Neural progenitor cell (in vitro differentiated cells): ENCODE measurements at regions not wholly inside any gene's neighbourhood (a gene's known extent, or its start where the extent isn't known, plus 50 kb on each side); places are given as distances from the start of the nearest gene placed in this dataset.

Experiments
- DNase-seq: peaks from one replicate; pipeline ENCODE4 v3.0.0-alpha.2; 2016; ENCODE audit warnings: low spot score
- H2AFZ ChIP-seq: fragments of 200-600 bp; sonication (generic); replicated peaks from 2 replicates; pipeline ENCODE4 v1.6.1; 2016; ENCODE audit warnings: antibody characterized with exemption
- H3F3A ChIP-seq: fragments of 200-600 bp; sonication (generic); 2 replicates; pipeline ENCODE4 v1.6.1; 2016; ENCODE audit warnings: antibody characterized with exemption, low read depth
- H3K27ac ChIP-seq: fragments of 200-600 bp; sonication (generic); 2 replicates; pipeline ENCODE4 v1.5.1; 2016; ENCODE audit warnings: mild to moderate bottlenecking
- H3K27me3 ChIP-seq: fragments of 200-600 bp; sonication (generic); 2 replicates; pipeline ENCODE4 v1.6.1; 2016; ENCODE audit warnings: mild to moderate bottlenecking, moderate library complexity
- H3K36me3 ChIP-seq: fragments of 200-600 bp; sonication (generic); 2 replicates; pipeline ENCODE4 v1.5.1; 2016
- H3K4me1 ChIP-seq: fragments of 200-600 bp; sonication (generic); 2 replicates; pipeline ENCODE4 v1.6.1; 2016; ENCODE audit warnings: mixed run types
- H3K4me2 ChIP-seq: fragments of 200-600 bp; sonication (generic); 2 replicates; pipeline ENCODE4 v1.6.1; 2016
- H3K4me3 ChIP-seq: fragments of 200-600 bp; sonication (generic); 2 replicates; pipeline ENCODE4 v1.5.1; 2016
- H3K79me2 ChIP-seq: fragments of 200-600 bp; sonication (generic); 2 replicates; pipeline ENCODE4 v1.6.1; 2016; ENCODE audit warnings: low read depth
- H3K9ac ChIP-seq: fragments of 200-600 bp; sonication (generic); 2 replicates; pipeline ENCODE4 v1.6.1; 2016
- H3K9me3 ChIP-seq: fragments of 200-600 bp; sonication (generic); 2 replicates; pipeline ENCODE4 v1.5.1; 2016; ENCODE audit warnings: low read depth
- H4K20me1 ChIP-seq: fragments of 200-600 bp; sonication (generic); 2 replicates; pipeline ENCODE4 v1.6.1; 2016; ENCODE audit warnings: low read depth
- H3K27ac Mint-ChIP-seq: 3 replicates; pipeline ENCODE4 v1.8.0; 2021; ENCODE audit warnings: mixed read lengths
- H3K27me3 Mint-ChIP-seq: 2 replicates; pipeline ENCODE4 v1.8.0; 2022; ENCODE audit warnings: low read depth, mild to moderate bottlenecking, inconsistent platforms, moderate library complexity, mixed read lengths; ENCODE audit not compliant: insufficient read depth
- H3K36me3 Mint-ChIP-seq: 3 replicates; pipeline ENCODE4 v1.8.0; 2021; ENCODE audit warnings: mixed read lengths
- H3K4me1 Mint-ChIP-seq: 3 replicates; pipeline ENCODE4 v1.8.0; 2021; ENCODE audit warnings: mixed read lengths
- H3K4me3 Mint-ChIP-seq: 3 replicates; pipeline ENCODE4 v1.8.0; 2021; ENCODE audit warnings: mild to moderate bottlenecking, moderate library complexity, mixed read lengths
- H3K9me3 Mint-ChIP-seq: 3 replicates; pipeline ENCODE4 v1.8.0; 2020; ENCODE audit warnings: mixed read lengths
- EZH2 ChIP-seq: fragments of 200-600 bp; sonication (generic); IDR thresholded peaks from 2 replicates; pipeline ENCODE4 v1.6.1; 2017; ENCODE audit warnings: antibody characterized with exemption, mild to moderate bottlenecking, moderate library complexity
- EZH2phosphoT487 ChIP-seq: fragments of 200-600 bp; sonication (generic); IDR thresholded peaks from 2 replicates; pipeline ENCODE4 v1.6.1; 2017; ENCODE audit warnings: antibody characterized with exemption
- TF ChIP-seq, protein P1 (sequence below): fragments of 200-600 bp; sonication (generic); IDR thresholded peaks from 2 replicates; pipeline ENCODE4 v1.5.1; 2017; ENCODE audit warnings: antibody characterized with exemption, mild to moderate bottlenecking

DNA sequence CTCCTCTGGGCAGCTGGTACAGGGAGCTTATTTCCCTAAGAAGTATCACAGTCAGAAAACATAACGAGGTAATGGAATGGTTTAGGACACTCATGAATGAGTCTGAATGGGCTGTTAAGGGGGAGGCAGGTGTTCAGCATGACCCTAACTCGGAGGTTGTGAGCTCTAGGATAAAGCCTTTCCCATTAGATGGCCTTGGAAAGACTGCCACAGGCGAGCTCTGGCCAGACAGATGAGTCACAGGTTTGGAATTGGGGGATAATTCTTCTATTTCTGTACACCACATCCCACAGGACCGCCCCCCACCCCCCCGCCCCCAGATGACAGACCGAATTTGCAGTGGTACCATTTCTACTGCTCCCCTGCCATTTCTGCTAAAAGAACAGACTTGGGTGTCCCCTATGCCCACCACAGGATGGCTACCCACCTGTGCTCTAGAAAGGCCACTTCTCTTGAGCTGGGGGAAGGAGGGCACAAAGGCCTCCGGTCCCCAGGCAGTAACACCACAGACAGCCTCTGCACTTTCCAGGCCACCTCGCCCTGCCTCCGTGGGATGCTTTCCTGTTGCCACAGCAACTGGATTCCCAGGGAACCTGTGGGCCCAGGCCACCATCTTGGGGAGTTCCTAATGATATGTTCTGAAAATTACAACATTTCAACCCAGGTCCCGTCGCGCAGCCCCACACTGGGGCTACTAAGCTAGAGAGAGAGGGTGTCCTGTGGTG, 76.7 kb downstream of the TRIM29 start:
- H3K9me3 ChIP-seq = no peaks in the 10 kb centered on the region
- no peak overlapping the region for H3K27ac ChIP-seq
- TF ChIP-seq, protein P1, sequence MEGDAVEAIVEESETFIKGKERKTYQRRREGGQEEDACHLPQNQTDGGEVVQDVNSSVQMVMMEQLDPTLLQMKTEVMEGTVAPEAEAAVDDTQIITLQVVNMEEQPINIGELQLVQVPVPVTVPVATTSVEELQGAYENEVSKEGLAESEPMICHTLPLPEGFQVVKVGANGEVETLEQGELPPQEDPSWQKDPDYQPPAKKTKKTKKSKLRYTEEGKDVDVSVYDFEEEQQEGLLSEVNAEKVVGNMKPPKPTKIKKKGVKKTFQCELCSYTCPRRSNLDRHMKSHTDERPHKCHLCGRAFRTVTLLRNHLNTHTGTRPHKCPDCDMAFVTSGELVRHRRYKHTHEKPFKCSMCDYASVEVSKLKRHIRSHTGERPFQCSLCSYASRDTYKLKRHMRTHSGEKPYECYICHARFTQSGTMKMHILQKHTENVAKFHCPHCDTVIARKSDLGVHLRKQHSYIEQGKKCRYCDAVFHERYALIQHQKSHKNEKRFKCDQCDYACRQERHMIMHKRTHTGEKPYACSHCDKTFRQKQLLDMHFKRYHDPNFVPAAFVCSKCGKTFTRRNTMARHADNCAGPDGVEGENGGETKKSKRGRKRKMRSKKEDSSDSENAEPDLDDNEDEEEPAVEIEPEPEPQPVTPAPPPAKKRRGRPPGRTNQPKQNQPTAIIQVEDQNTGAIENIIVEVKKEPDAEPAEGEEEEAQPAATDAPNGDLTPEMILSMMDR = no peak
- TF ChIP-seq EZH2phosphoT487 (no peak), EZH2 (no peak)
- H3K27me3 ChIP-seq = no peaks in the 10 kb centered on the region
- no peaks in the 10 kb centered on the region for H3K79me2 ChIP-seq
- no peaks in the 10 kb centered on the region for H3K36me3 Mint-ChIP-seq
- H3K4me1 ChIP-seq = peaks cover 66% of the 10 kb centered on the region
- peak; percentile 28 for DNase-seq
- no peaks in the 10 kb centered on the region for H4K20me1 ChIP-seq
- no peak overlapping the region for H3K4me3 Mint-ChIP-seq
- H3K4me1 Mint-ChIP-seq = peaks cover 54% of the 10 kb centered on the region
- H3F3A ChIP-seq = peaks cover 38% of the 10 kb centered on the region
- H3K4me3 ChIP-seq = no peak overlapping the region
- no peaks in the 10 kb centered on the region for H3K36me3 ChIP-seq
- H3K9ac ChIP-seq = no peak overlapping the region
- no peak overlapping the region for H2AFZ ChIP-seq
- no peaks in the 10 kb centered on the region for H3K9me3 Mint-ChIP-seq
- H3K27ac Mint-ChIP-seq = peak overlapping the region; percentile 65
- no peak overlapping the region for H3K4me2 ChIP-seq
- peaks cover 17% of the 10 kb centered on the region for H3K27me3 Mint-ChIP-seq

DNA sequence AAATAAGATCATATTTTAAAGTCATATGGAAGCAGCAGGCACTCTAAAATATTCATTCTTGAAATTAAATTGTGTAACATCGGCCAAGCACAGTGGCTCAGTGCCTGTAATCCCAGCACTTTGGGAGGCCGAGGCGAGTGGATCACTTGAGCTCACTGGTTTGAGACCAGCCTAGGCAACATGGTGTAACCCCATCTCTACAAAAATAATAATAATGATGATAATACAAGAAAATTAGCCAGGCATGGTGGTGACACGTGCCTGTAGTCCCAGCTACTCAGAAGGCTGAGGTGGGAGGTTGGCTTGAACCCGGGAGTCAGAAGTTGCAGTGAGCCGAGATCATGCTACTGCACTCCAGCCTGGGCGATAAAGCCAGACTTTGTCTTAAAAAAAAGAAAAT, 77.4 kb downstream of the TRIM29 start:
- no peaks in the 10 kb centered on the region for H3K9me3 Mint-ChIP-seq
- H3K4me3 Mint-ChIP-seq = no peak overlapping the region
- TF ChIP-seq EZH2 = no peak
- H2AFZ ChIP-seq = no peak overlapping the region
- H3K4me1 ChIP-seq = peaks cover 73% of the 10 kb centered on the region
- no peak overlapping the region for H3K9ac ChIP-seq
- H3K27ac Mint-ChIP-seq = no peak overlapping the region
- H3K4me1 Mint-ChIP-seq = peaks cover 60% of the 10 kb centered on the region
- H3K4me2 ChIP-seq = no peak overlapping the region
- no peaks in the 10 kb centered on the region for H3K36me3 Mint-ChIP-seq
- no peak overlapping the region for H3K27ac ChIP-seq
- H3K79me2 ChIP-seq = no peaks in the 10 kb centered on the region
- no peaks in the 10 kb centered on the region for H3K27me3 ChIP-seq
- peaks cover 20% of the 10 kb centered on the region for H3K27me3 Mint-ChIP-seq
- DNase-seq = no peak
- H3K9me3 ChIP-seq = no peaks in the 10 kb centered on the region
- H3F3A ChIP-seq = peaks cover 44% of the 10 kb centered on the region
- H4K20me1 ChIP-seq = no peaks in the 10 kb centered on the region
- no peaks in the 10 kb centered on the region for H3K36me3 ChIP-seq
- H3K4me3 ChIP-seq = no peak overlapping the region

DNA sequence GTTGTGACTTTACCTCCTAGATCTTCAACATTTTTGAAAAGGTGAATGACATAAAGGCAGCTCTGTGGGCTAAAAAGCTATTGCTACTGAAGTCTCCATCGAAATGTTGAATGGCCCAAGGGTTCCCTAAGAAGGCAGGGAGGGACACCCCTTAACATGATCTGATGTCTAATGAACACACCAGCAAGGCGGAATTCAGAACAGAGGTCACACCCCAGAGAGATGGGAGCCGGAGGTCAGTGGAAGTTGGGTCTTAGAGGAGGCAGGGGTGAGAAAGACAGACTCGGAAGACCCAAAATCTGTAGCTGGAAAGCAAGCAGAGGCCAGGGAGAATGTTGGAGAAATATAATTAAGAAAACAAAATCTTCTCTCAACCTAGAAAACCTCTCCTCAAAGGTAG, 79.0 kb downstream of the TRIM29 start:
- Mint-ChIP-seq H3K4me3 (no peak overlapping the region), H3K27me3 (peaks cover 17% of the 10 kb centered on the region), H3K27ac (no peak overlapping the region), H3K9me3 (no peaks in the 10 kb centered on the region), H3K4me1 (peaks cover 60% of the 10 kb centered on the region), H3K36me3 (no peaks in the 10 kb centered on the region)
- Histone ChIP-seq H3K27me3 (no peaks in the 10 kb centered on the region), H4K20me1 (no peaks in the 10 kb centered on the region), H3K36me3 (no peaks in the 10 kb centered on the region), H3K9ac (no peak overlapping the region), H3K9me3 (no peaks in the 10 kb centered on the region), H3K4me3 (no peak overlapping the region), H3K27ac (no peak overlapping the region), H3F3A (peaks cover 53% of the 10 kb centered on the region), H3K4me1 (peaks cover 74% of the 10 kb centered on the region), H3K4me2 (no peak overlapping the region), H3K79me2 (no peaks in the 10 kb centered on the region), H2AFZ (no peak overlapping the region)
- TF ChIP-seq EZH2phosphoT487 (no peak), EZH2 (no peak)
- TF ChIP-seq, protein P1 = no peak
- no peak for DNase-seq
